ENCODE measurements at regions not wholly inside any gene's neighbourhood (a gene's known extent, or its start where the extent isn't known, plus 50 kb on each side); places are given as distances from the start of the nearest gene placed in this dataset.

- TF ChIP-seq TEF (CRISPR knock-in tag; IDR thresholded peaks at IDR 0.05) (no peak), MXI1 (IDR thresholded peaks at IDR 0.05; ENCODE audit: borderline replicate concordance, low read depth, low read length) (no peak)
Observed at GRCh38 chr18:30492552-30493129, 549.9 kb downstream of the DSC3 start (continued).

- WGBS (ENCODE audit: low lambda C conversion rate) = 10% methylated on average over 3 of the region's 3 CpGs
Observed at GRCh38 chr18:30491815-30492551, 550.6 kb downstream of the DSC3 start.

More at GRCh38 chr18:30491815-30492551, 550.6 kb downstream of the DSC3 start:
- Histone ChIP-seq H3K79me2 (ENCODE audit: insufficient read depth, low read length) (no peaks in the 10 kb centered on the region), H4K20me1 (ENCODE audit: insufficient read depth, low read length) (no peaks in the 10 kb centered on the region), H3K27ac (ENCODE audit: extremely low read length, insufficient read depth, low read length) (no peak overlapping the region), H3K4me3 (replicated peaks in 1 of 3; ENCODE audit: insufficient read depth in 1 of 3, low read depth in 2 of 3, low read length in 3 of 3) (no peak overlapping the region), H2AFZ (ENCODE audit: low read length) (no peak overlapping the region), H3K4me1 (ENCODE audit: insufficient read depth, low read length) (no peaks in the 10 kb centered on the region), H3K4me2 (ENCODE audit: low read depth, low read length) (no peak overlapping the region), H3K9me3 (ENCODE audit: low read length) (no peaks in the 10 kb centered on the region), H3K9ac (ENCODE audit: insufficient read depth, low read depth, low read length) (no peak overlapping the region), H3K27me3 (ENCODE audit: control insufficient read depth in 1 of 2, insufficient read depth in 2 of 2, low read length in 2 of 2) (no peaks in the 10 kb centered on the region), H3K36me3 (replicated peaks in 1 of 2; ENCODE audit: control insufficient read depth in 1 of 2, insufficient read depth in 2 of 2, low read length in 2 of 2) (no peaks in the 10 kb centered on the region)
- in situ Hi-C loops (cut with HindIII; ENCODE audit: extremely low pct_ligation_motif_present, low pct_unique_long_range_greater_than_20kb) (no loop called here), intact Hi-C loops (cut with micrococcal nuclease; ENCODE audit: unreplicated experiment) (no loop called here)
- ATAC-seq (no peak), FAIRE-seq (no peak), DNase-seq (ENCODE audit: low spot score) (no peak)
- BruUV-seq (replicated peaks) = no TSS peak
- ChIA-PET CTCF (ENCODE audit: low intra/inter-chr PET ratio, low total read pairs) (no interaction called here), POLR2A (no interaction called here)
- TF ChIP-seq CREB1 (IDR thresholded peaks at IDR 0.05) = peak; percentile 43; the same call in 1 of the 2 replicates
- no peak for TF ChIP-seq CREB1 (CRISPR knock-in tag; IDR thresholded peaks at IDR 0.05)
- peak; percentile 42 for TF ChIP-seq HNRNPK (IDR thresholded peaks at IDR 0.05; ENCODE audit: low read depth, low read length, poor library complexity, severe bottlenecking)
- TF ChIP-seq ATF7 (IDR thresholded peaks at IDR 0.05) = peak; percentile 89
- TF ChIP-seq ATF7 (CRISPR knock-in tag; IDR thresholded peaks at IDR 0.05) = no peak
- no peak for TF ChIP-seq AGO2 (optimal IDR thresholded peaks at IDR 0.05; ENCODE audit: low read depth, low read length)
